WTC11 (cell line): ENCODE measurements at regions not wholly inside any gene's neighbourhood (a gene's known extent, or its start where the extent isn't known, plus 50 kb on each side); places are given as distances from the start of the nearest gene placed in this dataset.

ENCODE experiments used
- ATAC-seq: fragments of 200-7000 bp; cut with Tn5 transposase; 2 replicates; pipeline ENCODE4 v1.10.0; 2021; ENCODE audit warnings: mild to moderate bottlenecking, moderate library complexity
- CTCF ChIA-PET: fragments of 300-600 bp; sonication (Branson Sonifier 250); formaldehyde crosslinking; loops from one replicate; lab custom pipeline; 2021; ENCODE audit warnings: antibody characterized with exemption; lab: Charles Lee
- POLR2A ChIA-PET: fragments of 350-600 bp; sonication (Branson Sonifier 250); formaldehyde crosslinking; loops from one replicate; lab custom pipeline; 2021; ENCODE audit warnings: antibody characterized with exemption; lab: Charles Lee
- DNase-seq: peaks from one replicate; pipeline ENCODE4 v3.0.0; 2021; ENCODE audit warnings: low spot score
- H3K27ac Mint-ChIP-seq: 2 replicates; pipeline ENCODE4 v1.8.0; 2021; ENCODE audit warnings: mixed read lengths
- H3K27me3 Mint-ChIP-seq: 2 replicates; pipeline ENCODE4 v1.8.0; 2021; ENCODE audit warnings: low read depth, mild to moderate bottlenecking, moderate library complexity, mixed read lengths
- H3K36me3 Mint-ChIP-seq: 2 replicates; pipeline ENCODE4 v1.8.0; 2021; ENCODE audit warnings: mixed read lengths
- H3K4me1 Mint-ChIP-seq: 2 replicates; pipeline ENCODE4 v1.8.0; 2022; ENCODE audit warnings: mixed read lengths
- H3K4me3 Mint-ChIP-seq: 2 replicates; pipeline ENCODE4 v1.8.0; 2021; ENCODE audit warnings: mild to moderate bottlenecking, moderate library complexity, mixed read lengths
- H3K9me3 Mint-ChIP-seq: 2 replicates; pipeline ENCODE4 v1.8.0; 2021; ENCODE audit warnings: mixed read lengths
- ESRRA ChIP-seq: sonication (generic); formaldehyde crosslinking; IDR thresholded peaks from 2 replicates; pipeline ENCODE4 v1.8.1; 2022; ENCODE audit warnings: mild to moderate bottlenecking, missing genetic modification reagents, borderline replicate concordance
- FOXJ3 ChIP-seq: sonication (generic); formaldehyde crosslinking; IDR thresholded peaks from 2 replicates; pipeline ENCODE4 v1.9.0; 2021; ENCODE audit warnings: missing genetic modification reagents, mild to moderate bottlenecking, borderline replicate concordance
- HMGA2 ChIP-seq: fragments of 250-450 bp; sonication (Bioruptor Pico); IDR thresholded peaks from 2 replicates; pipeline ENCODE4 v1.4.0; 2021; ENCODE audit warnings: mild to moderate bottlenecking, moderate library complexity
- SOX15 ChIP-seq: fragments of 250-450 bp; sonication (Bioruptor Pico); IDR thresholded peaks from 2 replicates; pipeline ENCODE4 v1.9.0; 2021; ENCODE audit warnings: mild to moderate bottlenecking
- ZNF121 ChIP-seq: sonication (generic); formaldehyde crosslinking; IDR thresholded peaks from 2 replicates; pipeline ENCODE4 v1.8.0; 2023; ENCODE audit warnings: missing genetic modification reagents
- ZNF138 ChIP-seq: sonication (generic); formaldehyde crosslinking; conservative IDR thresholded peaks from 2 replicates; pipeline ENCODE4 v1.8.1; 2022; ENCODE audit warnings: mild to moderate bottlenecking, moderate library complexity, missing genetic modification reagents
- TF ChIP-seq, protein P1 (sequence below): fragments of 250-450 bp; sonication (Bioruptor Pico); IDR thresholded peaks from 2 replicates; pipeline ENCODE4 v1.9.0; 2021; ENCODE audit warnings: mild to moderate bottlenecking, borderline replicate concordance
- TF ChIP-seq, protein P2 (sequence below): sonication (generic); formaldehyde crosslinking; IDR thresholded peaks from 2 replicates; pipeline ENCODE4 v1.8.0; 2022; ENCODE audit warnings: mild to moderate bottlenecking, missing genetic modification reagents
- TF ChIP-seq, protein P3 (sequence below): sonication (generic); formaldehyde crosslinking; IDR thresholded peaks from 2 replicates; pipeline ENCODE4 v1.8.0; 2023; ENCODE audit warnings: missing genetic modification reagents, mild to moderate bottlenecking, borderline replicate concordance
- TF ChIP-seq, protein P4 (sequence below): sonication (generic); formaldehyde crosslinking; IDR thresholded peaks from 2 replicates; pipeline ENCODE4 v1.8.1; 2023; ENCODE audit warnings: mild to moderate bottlenecking, moderate library complexity, missing genetic modification reagents
- TF ChIP-seq, protein P5 (sequence below): sonication (generic); formaldehyde crosslinking; IDR thresholded peaks from 2 replicates; pipeline ENCODE4 v1.8.0; 2022; ENCODE audit warnings: mild to moderate bottlenecking, missing genetic modification reagents

DNA sequence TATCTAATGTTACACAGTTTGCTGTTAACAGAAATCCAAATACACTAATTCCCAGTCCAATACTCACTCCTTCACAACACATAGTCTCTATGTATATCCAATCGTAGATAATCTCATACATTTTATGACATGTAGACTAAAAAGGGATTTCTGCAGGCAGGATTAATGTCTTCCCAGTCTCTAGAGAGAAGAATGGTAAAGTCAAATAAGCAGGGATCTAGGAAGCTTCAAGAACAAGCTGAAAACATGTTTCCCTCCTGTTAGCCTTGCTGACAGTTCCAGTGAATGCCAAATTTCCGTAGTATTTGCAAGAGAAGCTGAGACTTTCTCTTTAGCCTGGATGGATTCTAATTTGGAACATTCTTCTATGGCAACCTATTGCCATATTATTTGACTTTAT, 500.1 kb downstream of the IGSF11 start (continued):
- TF ChIP-seq, protein P1, sequence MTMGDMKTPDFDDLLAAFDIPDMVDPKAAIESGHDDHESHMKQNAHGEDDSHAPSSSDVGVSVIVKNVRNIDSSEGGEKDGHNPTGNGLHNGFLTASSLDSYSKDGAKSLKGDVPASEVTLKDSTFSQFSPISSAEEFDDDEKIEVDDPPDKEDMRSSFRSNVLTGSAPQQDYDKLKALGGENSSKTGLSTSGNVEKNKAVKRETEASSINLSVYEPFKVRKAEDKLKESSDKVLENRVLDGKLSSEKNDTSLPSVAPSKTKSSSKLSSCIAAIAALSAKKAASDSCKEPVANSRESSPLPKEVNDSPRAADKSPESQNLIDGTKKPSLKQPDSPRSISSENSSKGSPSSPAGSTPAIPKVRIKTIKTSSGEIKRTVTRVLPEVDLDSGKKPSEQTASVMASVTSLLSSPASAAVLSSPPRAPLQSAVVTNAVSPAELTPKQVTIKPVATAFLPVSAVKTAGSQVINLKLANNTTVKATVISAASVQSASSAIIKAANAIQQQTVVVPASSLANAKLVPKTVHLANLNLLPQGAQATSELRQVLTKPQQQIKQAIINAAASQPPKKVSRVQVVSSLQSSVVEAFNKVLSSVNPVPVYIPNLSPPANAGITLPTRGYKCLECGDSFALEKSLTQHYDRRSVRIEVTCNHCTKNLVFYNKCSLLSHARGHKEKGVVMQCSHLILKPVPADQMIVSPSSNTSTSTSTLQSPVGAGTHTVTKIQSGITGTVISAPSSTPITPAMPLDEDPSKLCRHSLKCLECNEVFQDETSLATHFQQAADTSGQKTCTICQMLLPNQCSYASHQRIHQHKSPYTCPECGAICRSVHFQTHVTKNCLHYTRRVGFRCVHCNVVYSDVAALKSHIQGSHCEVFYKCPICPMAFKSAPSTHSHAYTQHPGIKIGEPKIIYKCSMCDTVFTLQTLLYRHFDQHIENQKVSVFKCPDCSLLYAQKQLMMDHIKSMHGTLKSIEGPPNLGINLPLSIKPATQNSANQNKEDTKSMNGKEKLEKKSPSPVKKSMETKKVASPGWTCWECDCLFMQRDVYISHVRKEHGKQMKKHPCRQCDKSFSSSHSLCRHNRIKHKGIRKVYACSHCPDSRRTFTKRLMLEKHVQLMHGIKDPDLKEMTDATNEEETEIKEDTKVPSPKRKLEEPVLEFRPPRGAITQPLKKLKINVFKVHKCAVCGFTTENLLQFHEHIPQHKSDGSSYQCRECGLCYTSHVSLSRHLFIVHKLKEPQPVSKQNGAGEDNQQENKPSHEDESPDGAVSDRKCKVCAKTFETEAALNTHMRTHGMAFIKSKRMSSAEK: no peak

DNA sequence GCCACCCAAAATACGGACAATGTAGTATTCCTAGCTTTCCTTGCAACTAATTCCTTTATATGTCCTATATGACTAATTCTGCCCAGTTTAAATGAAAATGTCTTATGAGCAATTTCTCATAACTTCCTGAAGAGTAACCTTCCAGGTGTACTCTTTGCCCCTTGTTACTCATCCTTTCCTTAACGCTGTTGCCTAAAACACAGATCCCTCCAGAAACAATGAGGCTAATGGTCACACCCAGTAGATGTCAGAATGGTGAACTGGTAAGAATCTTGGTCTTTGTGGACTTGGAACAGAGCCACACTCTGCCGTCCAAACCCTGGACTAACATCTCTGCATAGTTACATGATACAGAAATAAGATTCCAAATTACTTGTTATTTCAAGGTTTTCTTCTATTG, 497.9 kb downstream of the IGSF11 start:
- peaks cover 7% of the 10 kb centered on the region for H3K36me3 Mint-ChIP-seq
- H3K4me1 Mint-ChIP-seq: no peaks in the 10 kb centered on the region
- H3K9me3 Mint-ChIP-seq: peaks cover 8% of the 10 kb centered on the region
- H3K27ac Mint-ChIP-seq: no peak overlapping the region
- ChIA-PET CTCF (no interaction called here), POLR2A (no interaction called here)
- no peak for TF ChIP-seq SOX15 (CRISPR knock-in tag)
- TF ChIP-seq, protein P2, sequence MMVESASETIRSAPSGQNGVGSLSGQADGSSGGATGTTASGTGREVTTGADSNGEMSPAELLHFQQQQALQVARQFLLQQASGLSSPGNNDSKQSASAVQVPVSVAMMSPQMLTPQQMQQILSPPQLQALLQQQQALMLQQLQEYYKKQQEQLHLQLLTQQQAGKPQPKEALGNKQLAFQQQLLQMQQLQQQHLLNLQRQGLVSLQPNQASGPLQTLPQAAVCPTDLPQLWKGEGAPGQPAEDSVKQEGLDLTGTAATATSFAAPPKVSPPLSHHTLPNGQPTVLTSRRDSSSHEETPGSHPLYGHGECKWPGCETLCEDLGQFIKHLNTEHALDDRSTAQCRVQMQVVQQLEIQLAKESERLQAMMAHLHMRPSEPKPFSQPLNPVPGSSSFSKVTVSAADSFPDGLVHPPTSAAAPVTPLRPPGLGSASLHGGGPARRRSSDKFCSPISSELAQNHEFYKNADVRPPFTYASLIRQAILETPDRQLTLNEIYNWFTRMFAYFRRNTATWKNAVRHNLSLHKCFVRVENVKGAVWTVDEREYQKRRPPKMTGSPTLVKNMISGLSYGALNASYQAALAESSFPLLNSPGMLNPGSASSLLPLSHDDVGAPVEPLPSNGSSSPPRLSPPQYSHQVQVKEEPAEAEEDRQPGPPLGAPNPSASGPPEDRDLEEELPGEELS: no peak
- TF ChIP-seq ZNF121 (CRISPR knock-in tag): no peak
- ATAC-seq: no peak
- no peak overlapping the region for H3K4me3 Mint-ChIP-seq
- H3K27me3 Mint-ChIP-seq: no peaks in the 10 kb centered on the region
- no peak for DNase-seq

DNA sequence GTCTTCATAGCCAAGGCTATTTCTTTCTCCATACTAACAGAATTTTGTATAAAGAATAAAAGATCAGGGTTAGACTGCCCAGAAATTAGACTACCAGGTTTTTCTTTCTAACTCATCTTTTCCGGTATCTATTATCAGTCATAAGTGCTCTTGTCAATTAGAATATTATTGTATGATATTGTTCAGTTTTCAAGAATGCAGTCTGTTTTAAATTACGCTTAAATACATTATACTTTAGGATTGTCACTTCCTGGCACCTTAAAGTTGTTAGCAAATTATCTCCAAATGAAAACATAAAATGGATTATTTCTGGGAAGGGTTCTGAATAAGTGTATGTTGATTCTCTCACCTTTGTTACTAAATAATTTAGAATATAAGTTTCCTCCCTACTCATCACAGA, 497.2 kb downstream of the IGSF11 start:
- Mint-ChIP-seq H3K4me3 (no peak overlapping the region), H3K9me3 (peaks cover 5% of the 10 kb centered on the region; the same call in 1 of the 2 replicates), H3K4me1 (no peaks in the 10 kb centered on the region), H3K36me3 (peaks cover 3% of the 10 kb centered on the region), H3K27me3 (no peaks in the 10 kb centered on the region; the same call in 1 of the 2 replicates), H3K27ac (no peak overlapping the region)
- ATAC-seq (no peak), DNase-seq (no peak)
- TF ChIP-seq, protein P3, sequence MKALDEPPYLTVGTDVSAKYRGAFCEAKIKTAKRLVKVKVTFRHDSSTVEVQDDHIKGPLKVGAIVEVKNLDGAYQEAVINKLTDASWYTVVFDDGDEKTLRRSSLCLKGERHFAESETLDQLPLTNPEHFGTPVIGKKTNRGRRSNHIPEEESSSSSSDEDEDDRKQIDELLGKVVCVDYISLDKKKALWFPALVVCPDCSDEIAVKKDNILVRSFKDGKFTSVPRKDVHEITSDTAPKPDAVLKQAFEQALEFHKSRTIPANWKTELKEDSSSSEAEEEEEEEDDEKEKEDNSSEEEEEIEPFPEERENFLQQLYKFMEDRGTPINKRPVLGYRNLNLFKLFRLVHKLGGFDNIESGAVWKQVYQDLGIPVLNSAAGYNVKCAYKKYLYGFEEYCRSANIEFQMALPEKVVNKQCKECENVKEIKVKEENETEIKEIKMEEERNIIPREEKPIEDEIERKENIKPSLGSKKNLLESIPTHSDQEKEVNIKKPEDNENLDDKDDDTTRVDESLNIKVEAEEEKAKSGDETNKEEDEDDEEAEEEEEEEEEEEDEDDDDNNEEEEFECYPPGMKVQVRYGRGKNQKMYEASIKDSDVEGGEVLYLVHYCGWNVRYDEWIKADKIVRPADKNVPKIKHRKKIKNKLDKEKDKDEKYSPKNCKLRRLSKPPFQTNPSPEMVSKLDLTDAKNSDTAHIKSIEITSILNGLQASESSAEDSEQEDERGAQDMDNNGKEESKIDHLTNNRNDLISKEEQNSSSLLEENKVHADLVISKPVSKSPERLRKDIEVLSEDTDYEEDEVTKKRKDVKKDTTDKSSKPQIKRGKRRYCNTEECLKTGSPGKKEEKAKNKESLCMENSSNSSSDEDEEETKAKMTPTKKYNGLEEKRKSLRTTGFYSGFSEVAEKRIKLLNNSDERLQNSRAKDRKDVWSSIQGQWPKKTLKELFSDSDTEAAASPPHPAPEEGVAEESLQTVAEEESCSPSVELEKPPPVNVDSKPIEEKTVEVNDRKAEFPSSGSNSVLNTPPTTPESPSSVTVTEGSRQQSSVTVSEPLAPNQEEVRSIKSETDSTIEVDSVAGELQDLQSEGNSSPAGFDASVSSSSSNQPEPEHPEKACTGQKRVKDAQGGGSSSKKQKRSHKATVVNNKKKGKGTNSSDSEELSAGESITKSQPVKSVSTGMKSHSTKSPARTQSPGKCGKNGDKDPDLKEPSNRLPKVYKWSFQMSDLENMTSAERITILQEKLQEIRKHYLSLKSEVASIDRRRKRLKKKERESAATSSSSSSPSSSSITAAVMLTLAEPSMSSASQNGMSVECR (CRISPR knock-in tag): no peak
- TF ChIP-seq ZNF138 (CRISPR knock-in tag): no peak
- TF ChIP-seq, protein P4, sequence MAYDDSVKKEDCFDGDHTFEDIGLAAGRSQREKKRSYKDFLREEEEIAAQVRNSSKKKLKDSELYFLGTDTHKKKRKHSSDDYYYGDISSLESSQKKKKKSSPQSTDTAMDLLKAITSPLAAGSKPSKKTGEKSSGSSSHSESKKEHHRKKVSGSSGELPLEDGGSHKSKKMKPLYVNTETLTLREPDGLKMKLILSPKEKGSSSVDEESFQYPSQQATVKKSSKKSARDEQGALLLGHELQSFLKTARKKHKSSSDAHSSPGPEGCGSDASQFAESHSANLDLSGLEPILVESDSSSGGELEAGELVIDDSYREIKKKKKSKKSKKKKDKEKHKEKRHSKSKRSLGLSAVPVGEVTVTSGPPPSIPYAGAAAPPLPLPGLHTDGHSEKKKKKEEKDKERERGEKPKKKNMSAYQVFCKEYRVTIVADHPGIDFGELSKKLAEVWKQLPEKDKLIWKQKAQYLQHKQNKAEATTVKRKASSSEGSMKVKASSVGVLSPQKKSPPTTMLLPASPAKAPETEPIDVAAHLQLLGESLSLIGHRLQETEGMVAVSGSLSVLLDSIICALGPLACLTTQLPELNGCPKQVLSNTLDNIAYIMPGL (CRISPR knock-in tag): no peak
- no peak for TF ChIP-seq ESRRA (CRISPR knock-in tag)
- no peak for TF ChIP-seq FOXJ3
- no peak for TF ChIP-seq HMGA2 (CRISPR knock-in tag)
- TF ChIP-seq, protein P5, sequence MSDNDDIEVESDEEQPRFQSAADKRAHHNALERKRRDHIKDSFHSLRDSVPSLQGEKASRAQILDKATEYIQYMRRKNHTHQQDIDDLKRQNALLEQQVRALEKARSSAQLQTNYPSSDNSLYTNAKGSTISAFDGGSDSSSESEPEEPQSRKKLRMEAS (CRISPR knock-in tag): no peak
- ChIA-PET POLR2A (no interaction called here), CTCF (no interaction called here)
